NT2/D1 (cell line): ENCODE measurements at regions not wholly inside any gene's neighbourhood (a gene's known extent, or its start where the extent isn't known, plus 50 kb on each side); places are given as distances from the start of the nearest gene placed in this dataset.

Experiments
- DNase-seq: peaks from one replicate; pipeline ENCODE4 v3.0.0-alpha.2; 2011; ENCODE audit warnings: low read depth, low spot score
- H3K27me3 ChIP-seq: 2 replicates; pipeline ENCODE4 v1.6.0; 2011; ENCODE audit warnings: mild to moderate bottlenecking; ENCODE audit not compliant: insufficient read length, insufficient read depth
- H3K36me3 ChIP-seq: 2 replicates; pipeline ENCODE4 v1.6.1; 2011; ENCODE audit warnings: mild to moderate bottlenecking, low read length, mixed read lengths; ENCODE audit not compliant: insufficient read depth, insufficient read length
- H3K4me1 ChIP-seq: 2 replicates; pipeline ENCODE4 v1.5.1; 2011; ENCODE audit not compliant: insufficient read depth, insufficient read length
- H3K4me3 ChIP-seq: 2 replicates; pipeline ENCODE4 v1.5.1; 2011; ENCODE audit warnings: low read depth; ENCODE audit not compliant: insufficient read length
- H3K9ac ChIP-seq: 2 replicates; pipeline ENCODE4 v1.6.0; 2011; ENCODE audit warnings: low read depth; ENCODE audit not compliant: insufficient read length
- H3K9me3 ChIP-seq: 2 replicates; pipeline ENCODE4 v1.5.1; 2011; ENCODE audit warnings: mild to moderate bottlenecking, low read length; ENCODE audit not compliant: insufficient read depth
- SUZ12 ChIP-seq: IDR thresholded peaks from 2 replicates; pipeline ENCODE4 v1.6.1; 2011; ENCODE audit not compliant: insufficient read length, insufficient read depth; ENCODE audit errors: extremely low read depth
- YY1 ChIP-seq: IDR thresholded peaks from 2 replicates; pipeline ENCODE4 v1.6.1; 2011; ENCODE audit not compliant: insufficient read length, insufficient read depth
- ZNF274 ChIP-seq: IDR thresholded peaks from 2 replicates; pipeline ENCODE4 v1.6.1; 2011; ENCODE audit warnings: mild to moderate bottlenecking, low read depth, low read length

DNA sequence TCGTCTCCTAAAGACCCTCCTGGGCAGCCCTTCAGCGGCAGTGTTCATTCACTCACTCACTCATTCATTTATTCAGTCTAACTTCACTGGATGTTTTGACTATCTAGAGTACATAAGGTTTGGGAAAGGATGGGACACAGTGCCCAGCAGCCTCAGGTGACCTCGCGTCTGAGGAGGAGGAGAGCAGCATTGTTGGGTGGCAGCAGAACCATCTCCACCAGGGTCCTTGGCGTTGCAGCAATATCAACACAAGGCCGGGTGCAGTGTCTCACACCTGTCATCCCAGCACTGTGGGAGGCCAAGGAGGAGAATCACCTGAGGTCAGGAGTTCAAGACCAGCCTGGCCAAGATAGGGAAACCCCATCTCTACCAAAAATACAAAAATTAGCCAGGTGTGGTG, 408.0 kb downstream of the BRD1 start:
- H3K27me3 ChIP-seq: no peaks in the 10 kb centered on the region
- TF ChIP-seq ZNF274: no peak
- TF ChIP-seq SUZ12: no peak
- TF ChIP-seq YY1: no peak
- H3K9ac ChIP-seq: no peak overlapping the region
- H3K4me1 ChIP-seq: peaks cover 3% of the 10 kb centered on the region
- no peak overlapping the region for H3K4me3 ChIP-seq
- H3K9me3 ChIP-seq: no peaks in the 10 kb centered on the region
- no peaks in the 10 kb centered on the region for H3K36me3 ChIP-seq
- DNase-seq: no peak

GRCh38 chr22:49418943-49419342, 408.7 kb downstream of the BRD1 start:
- H3K9ac ChIP-seq: no peak overlapping the region
- H3K36me3 ChIP-seq: no peaks in the 10 kb centered on the region
- H3K4me3 ChIP-seq: no peak overlapping the region
- H3K27me3 ChIP-seq: no peaks in the 10 kb centered on the region
- no peak for DNase-seq
- TF ChIP-seq SUZ12 (no peak), YY1 (no peak), ZNF274 (no peak)
- peaks cover 3% of the 10 kb centered on the region for H3K4me1 ChIP-seq
- no peaks in the 10 kb centered on the region for H3K9me3 ChIP-seq

DNA sequence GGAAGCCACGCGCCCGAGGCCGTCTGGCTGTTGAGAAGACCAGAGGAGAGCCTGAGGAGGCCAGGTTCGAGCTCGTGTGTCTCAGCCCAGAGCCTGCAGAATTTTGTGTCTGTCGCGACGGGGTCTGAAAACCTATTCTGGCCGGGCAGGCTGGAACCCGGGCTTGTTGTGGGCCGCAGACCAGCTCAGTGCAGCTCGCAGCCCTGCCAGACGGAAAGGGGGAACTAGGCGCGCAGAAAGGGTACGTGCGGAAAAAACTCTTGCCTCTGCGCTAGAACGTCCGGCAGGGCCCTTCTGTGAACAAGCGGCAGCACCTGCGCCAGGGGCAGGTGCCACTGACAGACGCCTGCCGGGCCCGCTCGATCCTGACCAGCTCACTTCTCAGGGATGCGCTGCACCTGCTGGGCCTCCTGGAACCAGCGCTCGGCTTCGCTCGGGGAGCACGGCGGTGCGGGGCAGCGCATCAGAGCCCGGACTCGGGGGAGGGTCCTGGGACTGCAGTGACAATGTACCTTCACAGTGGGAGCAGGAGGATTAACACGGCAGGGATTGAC, 409.3 kb downstream of the BRD1 start:
- H3K9ac ChIP-seq: no peak overlapping the region
- DNase-seq: no peak
- H3K4me3 ChIP-seq: no peak overlapping the region
- no peak for TF ChIP-seq YY1
- TF ChIP-seq SUZ12: no peak
- TF ChIP-seq ZNF274: no peak
- H3K36me3 ChIP-seq: no peaks in the 10 kb centered on the region
- H3K27me3 ChIP-seq: no peaks in the 10 kb centered on the region
- peaks cover 3% of the 10 kb centered on the region for H3K4me1 ChIP-seq
- H3K9me3 ChIP-seq: no peaks in the 10 kb centered on the region

- no peak overlapping the region for H3K4me3 ChIP-seq
- H3K4me1 ChIP-seq: peaks cover 3% of the 10 kb centered on the region
- no peaks in the 10 kb centered on the region for H3K9me3 ChIP-seq
- no peak overlapping the region for H3K9ac ChIP-seq
- DNase-seq: no peak
- TF ChIP-seq SUZ12 (no peak), ZNF274 (no peak), YY1 (no peak)
- no peaks in the 10 kb centered on the region for H3K36me3 ChIP-seq
- H3K27me3 ChIP-seq: no peaks in the 10 kb centered on the region
Measured at GRCh38 chr22:49417833-49418232, 409.8 kb downstream of the BRD1 start.

DNA sequence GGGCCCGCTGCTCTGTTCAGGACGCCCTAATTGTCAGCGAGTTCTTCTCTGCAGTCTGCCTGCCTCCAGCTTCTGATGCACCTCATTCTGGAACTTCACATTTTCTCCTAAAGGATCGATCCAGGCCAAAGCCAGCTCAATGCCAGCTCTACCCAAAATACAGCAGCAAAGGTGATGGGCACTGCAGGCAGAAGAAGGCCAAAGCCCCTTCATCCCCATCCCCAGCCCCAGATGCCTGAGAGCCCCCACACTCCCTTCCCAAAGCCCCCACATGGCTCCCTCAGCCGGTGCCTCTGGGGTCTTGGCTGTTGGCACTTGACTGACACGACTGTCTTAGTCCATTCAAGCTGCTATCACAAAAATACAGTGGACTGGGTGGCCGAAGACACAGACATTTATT, 410.3 kb downstream of the BRD1 start:
- peaks cover 3% of the 10 kb centered on the region for H3K4me1 ChIP-seq
- no peaks in the 10 kb centered on the region for H3K27me3 ChIP-seq
- no peaks in the 10 kb centered on the region for H3K9me3 ChIP-seq
- no peak for DNase-seq
- TF ChIP-seq ZNF274 (no peak), SUZ12 (no peak), YY1 (no peak)
- H3K4me3 ChIP-seq: no peak overlapping the region
- H3K36me3 ChIP-seq: no peaks in the 10 kb centered on the region
- H3K9ac ChIP-seq: no peak overlapping the region

DNA sequence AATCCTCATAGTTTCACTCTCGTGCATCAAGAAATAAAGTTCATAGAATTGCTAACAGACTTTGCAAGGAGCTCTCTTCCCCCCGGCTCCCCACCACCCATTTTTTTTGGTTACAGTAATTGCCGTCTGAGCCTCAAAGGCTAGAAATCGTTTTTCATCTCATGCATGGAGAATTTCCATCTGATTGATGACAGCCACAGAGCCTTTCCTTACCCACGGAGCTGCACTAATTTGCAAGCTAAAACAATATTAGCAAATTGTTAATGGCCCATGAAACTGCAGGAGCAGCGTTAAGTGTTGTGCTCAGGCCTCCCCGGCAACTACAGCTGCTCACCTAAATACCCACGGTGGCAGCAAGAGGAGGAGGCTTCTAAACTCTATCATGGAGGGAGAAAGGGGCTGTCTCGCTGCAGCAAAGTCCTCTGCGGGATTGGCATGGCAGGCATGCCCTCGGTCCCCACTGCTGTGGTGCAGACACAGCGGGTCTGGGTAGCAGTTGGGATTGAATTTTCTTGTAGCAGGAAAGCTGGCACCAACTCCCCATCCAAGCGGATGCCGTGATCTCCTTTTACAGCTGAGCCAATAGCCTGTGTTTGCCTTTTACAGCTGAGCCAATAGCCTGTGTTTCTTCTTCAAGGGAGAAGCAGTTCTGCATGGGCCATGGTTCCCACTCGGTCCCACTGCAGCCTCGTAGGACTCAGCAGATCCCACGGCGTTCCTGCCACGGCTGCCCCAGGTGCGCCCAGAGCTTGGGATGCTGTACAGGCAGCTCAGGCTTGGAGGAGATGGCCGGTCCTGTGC, 412.3 kb downstream of the BRD1 start:
- no peaks in the 10 kb centered on the region for H3K36me3 ChIP-seq
- no peak overlapping the region for H3K4me3 ChIP-seq
- no peak for TF ChIP-seq YY1
- TF ChIP-seq SUZ12: no peak
- no peak for TF ChIP-seq ZNF274
- DNase-seq: no peak
- H3K27me3 ChIP-seq: no peaks in the 10 kb centered on the region
- H3K9me3 ChIP-seq: no peaks in the 10 kb centered on the region
- H3K9ac ChIP-seq: no peak overlapping the region
- H3K4me1 ChIP-seq: peaks cover 3% of the 10 kb centered on the region

DNA sequence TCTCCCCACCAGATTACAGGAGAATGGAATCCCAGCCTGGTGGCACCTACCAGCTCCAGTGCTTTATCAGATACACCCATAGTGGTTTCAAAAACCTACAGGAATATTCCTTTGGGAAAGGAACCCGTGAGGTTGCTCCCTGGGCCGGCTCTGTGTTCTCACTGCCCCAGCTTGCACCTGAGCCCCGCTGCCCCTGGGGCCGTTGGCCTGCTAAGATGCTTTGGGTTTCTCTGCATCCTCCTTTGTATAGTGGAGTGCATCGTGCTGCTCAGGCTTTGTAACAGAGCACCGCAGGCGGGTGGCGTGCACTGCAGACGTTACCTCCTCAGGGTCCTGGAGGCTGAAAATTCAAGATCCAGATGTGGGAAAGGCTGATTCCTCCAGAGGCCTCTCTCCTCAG, 414.1 kb downstream of the BRD1 start:
- Histone ChIP-seq H3K4me3 (no peak overlapping the region), H3K27me3 (no peaks in the 10 kb centered on the region), H3K36me3 (no peaks in the 10 kb centered on the region), H3K9ac (no peak overlapping the region), H3K4me1 (peaks cover 3% of the 10 kb centered on the region), H3K9me3 (no peaks in the 10 kb centered on the region)
- DNase-seq: no peak
- no peak for TF ChIP-seq YY1
- no peak for TF ChIP-seq SUZ12
- no peak for TF ChIP-seq ZNF274

- H3K4me1 ChIP-seq: peaks cover 3% of the 10 kb centered on the region
- H3K36me3 ChIP-seq: no peaks in the 10 kb centered on the region
- no peaks in the 10 kb centered on the region for H3K27me3 ChIP-seq
- H3K9ac ChIP-seq: no peak overlapping the region
- DNase-seq: no peak
- TF ChIP-seq ZNF274: no peak
- no peak for TF ChIP-seq SUZ12
- TF ChIP-seq YY1: no peak
- no peak overlapping the region for H3K4me3 ChIP-seq
- H3K9me3 ChIP-seq: no peaks in the 10 kb centered on the region
Measured at GRCh38 chr22:49413146-49413545, 414.5 kb downstream of the BRD1 start.
